ENCODE measurements at regions not wholly inside any gene's neighbourhood (a gene's known extent, or its start where the extent isn't known, plus 50 kb on each side); places are given as distances from the start of the nearest gene placed in this dataset.

DNA sequence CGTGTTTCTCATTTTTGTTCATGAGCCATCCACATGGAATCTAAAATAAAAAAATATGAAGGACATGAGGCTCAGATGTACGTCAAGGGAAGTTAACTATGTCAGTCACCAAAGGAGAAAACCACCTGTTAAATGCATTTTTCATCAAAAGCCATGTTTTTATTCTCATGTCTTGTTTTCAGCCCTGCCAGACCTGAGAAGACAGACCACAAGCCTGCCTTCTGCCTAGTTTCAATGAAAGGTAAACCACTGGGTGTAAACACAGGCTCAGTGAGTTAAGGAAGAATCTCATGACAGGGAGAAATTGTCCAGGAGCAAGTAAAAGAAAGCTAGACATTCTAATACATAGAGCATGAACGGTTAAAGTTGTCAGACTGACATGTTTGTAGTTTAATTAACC is 52.3 kb upstream of the TNIP3 start:
- TF ChIP-seq E2F6 (IDR thresholded peaks at IDR 0.05; ENCODE audit: borderline replicate concordance, low read depth) (no peak), EP300 (IDR thresholded peaks at IDR 0.05) (no peak), POLR2A (IDR thresholded peaks at IDR 0.05; ENCODE audit: low read length) (no peak), ZNF302 (CRISPR knock-in tag; IDR thresholded peaks at IDR 0.05) (no peak), CHD2 (IDR thresholded peaks at IDR 0.05; ENCODE audit: low read length, partially characterized antibody) (no peak), PBX3 (IDR thresholded peaks at IDR 0.05) (no peak), RFX5 (IDR thresholded peaks at IDR 0.05) (no peak), MAX (IDR thresholded peaks at IDR 0.05) (no peak), ESRRA (IDR thresholded peaks at IDR 0.05; ENCODE audit: borderline replicate concordance, low read length) (no peak), RAD21 (conservative IDR thresholded peaks at IDR 0.05 in 1 of 2, IDR thresholded peaks at IDR 0.05 in 1 of 2) (no peak)
- TF ChIP-seq, protein P1, sequence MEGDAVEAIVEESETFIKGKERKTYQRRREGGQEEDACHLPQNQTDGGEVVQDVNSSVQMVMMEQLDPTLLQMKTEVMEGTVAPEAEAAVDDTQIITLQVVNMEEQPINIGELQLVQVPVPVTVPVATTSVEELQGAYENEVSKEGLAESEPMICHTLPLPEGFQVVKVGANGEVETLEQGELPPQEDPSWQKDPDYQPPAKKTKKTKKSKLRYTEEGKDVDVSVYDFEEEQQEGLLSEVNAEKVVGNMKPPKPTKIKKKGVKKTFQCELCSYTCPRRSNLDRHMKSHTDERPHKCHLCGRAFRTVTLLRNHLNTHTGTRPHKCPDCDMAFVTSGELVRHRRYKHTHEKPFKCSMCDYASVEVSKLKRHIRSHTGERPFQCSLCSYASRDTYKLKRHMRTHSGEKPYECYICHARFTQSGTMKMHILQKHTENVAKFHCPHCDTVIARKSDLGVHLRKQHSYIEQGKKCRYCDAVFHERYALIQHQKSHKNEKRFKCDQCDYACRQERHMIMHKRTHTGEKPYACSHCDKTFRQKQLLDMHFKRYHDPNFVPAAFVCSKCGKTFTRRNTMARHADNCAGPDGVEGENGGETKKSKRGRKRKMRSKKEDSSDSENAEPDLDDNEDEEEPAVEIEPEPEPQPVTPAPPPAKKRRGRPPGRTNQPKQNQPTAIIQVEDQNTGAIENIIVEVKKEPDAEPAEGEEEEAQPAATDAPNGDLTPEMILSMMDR (IDR thresholded peaks at IDR 0.05) = no peak
- TF ChIP-seq, protein P2, sequence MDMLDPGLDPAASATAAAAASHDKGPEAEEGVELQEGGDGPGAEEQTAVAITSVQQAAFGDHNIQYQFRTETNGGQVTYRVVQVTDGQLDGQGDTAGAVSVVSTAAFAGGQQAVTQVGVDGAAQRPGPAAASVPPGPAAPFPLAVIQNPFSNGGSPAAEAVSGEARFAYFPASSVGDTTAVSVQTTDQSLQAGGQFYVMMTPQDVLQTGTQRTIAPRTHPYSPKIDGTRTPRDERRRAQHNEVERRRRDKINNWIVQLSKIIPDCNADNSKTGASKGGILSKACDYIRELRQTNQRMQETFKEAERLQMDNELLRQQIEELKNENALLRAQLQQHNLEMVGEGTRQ (IDR thresholded peaks at IDR 0.05) = no peak

All from A549 (cell line).